ENCODE measurements at regions not wholly inside any gene's neighbourhood (a gene's known extent, or its start where the extent isn't known, plus 50 kb on each side); places are given as distances from the start of the nearest gene placed in this dataset.

- TF ChIP-seq POLR2A (IDR thresholded peaks at IDR 0.05; ENCODE audit: low read length) (no peak), GATA1 (IDR thresholded peaks at IDR 0.05; ENCODE audit: low read depth, low read length) (no peak)
Observed at GRCh38 chr2:116061023-116061422, 1618.6 kb downstream of the DPP10 start.

Measured in erythroblast (primary cell).